Endothelial cell of umbilical vein (primary cell): ENCODE measurements at regions not wholly inside any gene's neighbourhood (a gene's known extent, or its start where the extent isn't known, plus 50 kb on each side); places are given as distances from the start of the nearest gene placed in this dataset.

ENCODE experiments used
- BruUV-seq: library from RNA; stranded (reverse); fragments of 400-500 nt; replicated peaks from 2 replicates; lab custom pipeline; 2021; lab: Mats Ljungman, UMichigan
- CTCF ChIA-PET: fragments of 300-600, 350-600 bp; sonication (Branson Sonifier 250); formaldehyde crosslinking; loops from one replicate; lab custom pipeline; 2021; ENCODE audit warnings: antibody characterized with exemption, inconsistent platforms; lab: Charles Lee
- POLR2A ChIA-PET: fragments of 300-600, 350-600 bp; sonication (Branson Sonifier 250); formaldehyde crosslinking; loops from one replicate; lab custom pipeline; 2021; ENCODE audit warnings: antibody characterized with exemption, inconsistent platforms; lab: Charles Lee
- DNase-seq: peaks from one replicate; pipeline ENCODE4 v3.0.0-alpha.2; 2011; ENCODE audit warnings: low read depth, low spot score
- FAIRE-seq: peaks from 2 replicates; lab custom pipeline; 2011; peaks lifted over from hg19 to GRCh38; lab: Jason Lieb, UNC
- H2AFZ ChIP-seq: 2 replicates; pipeline ENCODE4 v1.6.0; 2012; ENCODE audit warnings: low read depth, low read length, control low read depth, inconsistent platforms
- H3K27ac ChIP-seq: 2 replicates; pipeline ENCODE4 v1.5.1; 2011; ENCODE audit warnings: low read depth, mild to moderate bottlenecking, control low read depth, low read length, moderate library complexity; ENCODE audit not compliant: insufficient read depth
- H3K27me3 ChIP-seq, 2 experiments: 2 replicates each; pipeline versions ENCODE4 v1.6.0 to v1.6.1; 2011; ENCODE audit warnings: low read length in 2 of 2, mixed read lengths in 1 of 2; ENCODE audit not compliant: control insufficient read depth in 2 of 2, insufficient read depth in 2 of 2
- H3K36me3 ChIP-seq, 2 experiments: 2 replicates in 1 of 2; 3 replicates in 1 of 2; pipeline ENCODE4 v1.5.1; 2011; ENCODE audit warnings: low read length in 2 of 2, mild to moderate bottlenecking in 1 of 2, moderate library complexity in 1 of 2; ENCODE audit not compliant: control insufficient read depth in 2 of 2, insufficient read depth in 2 of 2; ENCODE audit errors: extremely low read depth in 1 of 2
- H3K4me1 ChIP-seq: 3 replicates; pipeline ENCODE4 v1.5.1; 2011; ENCODE audit warnings: mild to moderate bottlenecking, low read length; ENCODE audit not compliant: control insufficient read depth, insufficient read depth; ENCODE audit errors: extremely low read depth
- H3K4me2 ChIP-seq: 2 replicates; pipeline ENCODE4 v1.6.1; 2011; ENCODE audit warnings: low read length, control low read depth, mixed read lengths; ENCODE audit not compliant: insufficient read depth
- H3K4me3 ChIP-seq, 3 experiments: fragments of 200-600 bp in 1 of 3; sonication (generic), shearing (Covaris generic) in 1 of 3; replicated peaks in 1 of 3; 2 replicates each; pipeline ENCODE4 v1.5.1; 2011 to 2016; ENCODE audit warnings: control low read depth in 3 of 3, low read length in 3 of 3, mild to moderate bottlenecking in 2 of 3, inconsistent platforms in 1 of 3, low read depth in 1 of 3, moderate library complexity in 1 of 3; ENCODE audit not compliant: insufficient read depth in 1 of 3
- H3K79me2 ChIP-seq: 2 replicates; pipeline ENCODE4 v1.6.0; 2012; ENCODE audit warnings: low read length, inconsistent platforms; ENCODE audit not compliant: control insufficient read depth, insufficient read depth
- H3K9ac ChIP-seq: replicated peaks from 2 replicates; pipeline ENCODE3; 2011; ENCODE audit warnings: low read length, control low read depth; ENCODE audit not compliant: insufficient read depth; ENCODE audit errors: extremely low read depth
- H3K9me1 ChIP-seq: replicated peaks from 3 replicates; pipeline ENCODE4 v1.6.0; 2011; ENCODE audit warnings: mild to moderate bottlenecking, low read length; ENCODE audit not compliant: control insufficient read depth, insufficient read depth; ENCODE audit errors: extremely low read depth
- H3K9me3 ChIP-seq: replicated peaks from 2 replicates; pipeline ENCODE4 v1.5.1; 2012; ENCODE audit warnings: low read length, inconsistent platforms; ENCODE audit not compliant: control insufficient read depth, insufficient read depth
- H4K20me1 ChIP-seq: replicated peaks from 2 replicates; pipeline ENCODE3; 2011; ENCODE audit warnings: mild to moderate bottlenecking, low read length; ENCODE audit not compliant: control insufficient read depth, insufficient read depth; ENCODE audit errors: extremely low read depth
- MYC ChIP-seq: IDR thresholded peaks from one replicate; pipeline ENCODE4 v1.6.1; 2011; ENCODE audit warnings: mild to moderate bottlenecking, low read depth, low read length
- POLR2AphosphoS5 ChIP-seq: IDR thresholded peaks from 2 replicates; pipeline ENCODE4 v1.6.1; 2012; ENCODE audit warnings: low read depth, mild to moderate bottlenecking, control low read depth, low read length, moderate library complexity; ENCODE audit not compliant: insufficient read depth
- dilution Hi-C: fragments of 300-500 bp; cut with MboI; formaldehyde crosslinking; loops from one replicate; pipeline ENCODE4 v1.15.0; 2019; ENCODE audit warnings: low sequenced_read_pairs; ENCODE audit not compliant: extremely low pct_ligation_motif_present
- intact Hi-C: fragments of 100-400 bp; cut with micrococcal nuclease; formaldehyde crosslinking; loops from one replicate; pipeline ENCODE4 v1.10.0; 2022

GRCh38 chr2:145572238-145572637, 1052.3 kb upstream of the ZEB2 start:
- dilution Hi-C loops, result no loop called here
- no peaks in the 10 kb centered on the region for H3K4me1 ChIP-seq
- TF ChIP-seq MYC (no peak), POLR2AphosphoS5 (no peak)
- no peak overlapping the region for H3K4me3 ChIP-seq
- no peak overlapping the region for H3K9ac ChIP-seq
- H3K27ac ChIP-seq, result no peak overlapping the region
- no peaks in the 10 kb centered on the region for H3K36me3 ChIP-seq
- intact Hi-C loops, result no loop called here
- BruUV-seq, result no TSS peak
- no peak overlapping the region for H2AFZ ChIP-seq
- no peak for FAIRE-seq
- no peaks in the 10 kb centered on the region for H3K27me3 ChIP-seq
- H3K9me1 ChIP-seq, result no peaks in the 10 kb centered on the region
- ChIA-PET POLR2A (no interaction called here), CTCF (no interaction called here)
- no peak for DNase-seq
- H3K79me2 ChIP-seq, result no peaks in the 10 kb centered on the region
- H4K20me1 ChIP-seq, result no peaks in the 10 kb centered on the region
- H3K4me2 ChIP-seq, result no peak overlapping the region
- no peaks in the 10 kb centered on the region for H3K9me3 ChIP-seq

GRCh38 chr2:145569108-145569507, 1049.2 kb upstream of the ZEB2 start:
- no peak for FAIRE-seq

More at GRCh38 chr2:145569108-145569507, 1049.2 kb upstream of the ZEB2 start:
- dilution Hi-C loops, result no loop called here
- ChIA-PET CTCF (no interaction called here), POLR2A (no interaction called here)
- H3K9ac ChIP-seq, result no peak overlapping the region
- H3K27me3 ChIP-seq, result no peaks in the 10 kb centered on the region
- H3K27ac ChIP-seq, result no peak overlapping the region
- intact Hi-C loops, result no loop called here
- no peaks in the 10 kb centered on the region for H3K4me1 ChIP-seq
- H3K4me3 ChIP-seq, result no peak overlapping the region
- no peak overlapping the region for H3K4me2 ChIP-seq
- H2AFZ ChIP-seq, result peak overlapping the region; percentile 14
- no peak for DNase-seq
- H3K79me2 ChIP-seq, result no peaks in the 10 kb centered on the region
- no peaks in the 10 kb centered on the region for H3K9me3 ChIP-seq
- H4K20me1 ChIP-seq, result no peaks in the 10 kb centered on the region
- TF ChIP-seq MYC, result no peak
- H3K9me1 ChIP-seq, result no peaks in the 10 kb centered on the region
- no TSS peak for BruUV-seq
- H3K36me3 ChIP-seq, result no peaks in the 10 kb centered on the region
